ENCODE measurements at regions not wholly inside any gene's neighbourhood (a gene's known extent, or its start where the extent isn't known, plus 50 kb on each side); places are given as distances from the start of the nearest gene placed in this dataset.
"Not testable (repeated sequence)": the region's sequence is repeated elsewhere in the genome, so short reads cannot be mapped to it uniquely, and the experiment has no call there.

DNA sequence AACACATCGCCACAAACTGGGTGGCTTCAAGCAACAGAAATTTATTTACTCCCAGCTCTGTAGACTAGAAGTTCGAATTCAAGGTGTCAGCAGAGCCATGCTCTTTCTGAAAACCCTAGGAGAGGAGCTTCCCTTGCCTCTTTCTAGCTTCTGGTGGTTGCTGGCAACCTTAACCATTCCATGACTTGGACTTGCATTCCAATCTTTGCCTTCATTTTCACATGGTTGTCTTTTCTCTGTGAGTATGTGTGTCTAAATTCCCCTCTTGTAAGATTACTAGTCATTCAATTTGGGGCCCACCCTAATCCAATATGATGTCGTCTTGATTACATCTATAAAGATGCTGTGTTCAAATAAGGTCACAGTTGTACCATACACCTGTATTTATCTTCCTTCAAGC is 65.9 kb upstream of the PRKG1 start:
- H3K27ac ChIP-seq = no peak overlapping the region
- CTCF ChIA-PET = no interaction called here
- POLR2A ChIA-PET (ENCODE audit: low non-redundant PET) = no interaction called here
- TF ChIP-seq, protein P1, sequence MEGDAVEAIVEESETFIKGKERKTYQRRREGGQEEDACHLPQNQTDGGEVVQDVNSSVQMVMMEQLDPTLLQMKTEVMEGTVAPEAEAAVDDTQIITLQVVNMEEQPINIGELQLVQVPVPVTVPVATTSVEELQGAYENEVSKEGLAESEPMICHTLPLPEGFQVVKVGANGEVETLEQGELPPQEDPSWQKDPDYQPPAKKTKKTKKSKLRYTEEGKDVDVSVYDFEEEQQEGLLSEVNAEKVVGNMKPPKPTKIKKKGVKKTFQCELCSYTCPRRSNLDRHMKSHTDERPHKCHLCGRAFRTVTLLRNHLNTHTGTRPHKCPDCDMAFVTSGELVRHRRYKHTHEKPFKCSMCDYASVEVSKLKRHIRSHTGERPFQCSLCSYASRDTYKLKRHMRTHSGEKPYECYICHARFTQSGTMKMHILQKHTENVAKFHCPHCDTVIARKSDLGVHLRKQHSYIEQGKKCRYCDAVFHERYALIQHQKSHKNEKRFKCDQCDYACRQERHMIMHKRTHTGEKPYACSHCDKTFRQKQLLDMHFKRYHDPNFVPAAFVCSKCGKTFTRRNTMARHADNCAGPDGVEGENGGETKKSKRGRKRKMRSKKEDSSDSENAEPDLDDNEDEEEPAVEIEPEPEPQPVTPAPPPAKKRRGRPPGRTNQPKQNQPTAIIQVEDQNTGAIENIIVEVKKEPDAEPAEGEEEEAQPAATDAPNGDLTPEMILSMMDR (conservative IDR thresholded peaks at IDR 0.05; ENCODE audit: low read depth) = no peak
- DNase-seq (ENCODE audit: low spot score) = no peak

DNA sequence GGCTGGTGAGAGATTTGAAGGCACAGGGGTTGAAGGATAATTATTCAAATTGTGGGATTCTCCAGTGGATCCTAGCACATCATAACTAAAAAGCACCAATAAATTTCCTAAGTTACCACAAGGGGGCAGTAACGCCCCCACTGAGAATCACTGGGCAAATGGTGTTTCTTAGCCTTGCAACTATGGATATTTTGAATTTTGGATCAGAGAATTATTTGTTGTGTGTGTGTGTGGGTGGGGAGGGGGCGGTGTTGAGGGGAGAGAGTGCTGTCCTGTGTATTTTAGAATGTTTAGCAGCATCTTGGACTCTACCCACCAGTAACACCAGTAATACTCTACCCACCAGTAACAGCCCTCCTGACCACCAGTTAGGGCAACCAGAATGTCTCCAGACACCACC is 63.3 kb upstream of the PRKG1 start:
- DNase-seq (ENCODE audit: low spot score) = peak; percentile 46
- H3K27ac ChIP-seq = no peak overlapping the region
- ChIA-PET POLR2A (ENCODE audit: low non-redundant PET) (no interaction called here), CTCF (no interaction called here)
- TF ChIP-seq, protein P1 (conservative IDR thresholded peaks at IDR 0.05; ENCODE audit: low read depth) = peak; percentile 74

DNA sequence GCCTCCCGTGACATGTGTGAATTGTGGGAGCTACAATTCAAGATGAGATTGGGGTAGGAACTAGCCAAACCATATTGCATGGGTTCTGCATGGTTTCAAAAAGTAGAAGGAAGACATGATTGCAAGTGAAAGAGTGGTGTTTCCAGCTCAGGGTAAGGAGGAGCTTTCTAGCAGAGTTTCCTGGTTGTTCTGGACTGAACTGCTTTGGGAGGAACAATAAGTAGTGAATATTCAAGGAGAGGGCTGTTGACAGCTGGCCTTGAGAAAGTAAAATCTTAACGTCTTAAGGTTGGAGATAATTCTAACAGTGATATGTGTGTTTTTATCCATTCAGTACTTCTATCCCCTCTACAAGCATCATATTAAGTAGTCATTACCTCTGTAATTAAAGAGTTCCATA is 62.2 kb upstream of the PRKG1 start:
- CTCF ChIA-PET = no interaction called here

DNA sequence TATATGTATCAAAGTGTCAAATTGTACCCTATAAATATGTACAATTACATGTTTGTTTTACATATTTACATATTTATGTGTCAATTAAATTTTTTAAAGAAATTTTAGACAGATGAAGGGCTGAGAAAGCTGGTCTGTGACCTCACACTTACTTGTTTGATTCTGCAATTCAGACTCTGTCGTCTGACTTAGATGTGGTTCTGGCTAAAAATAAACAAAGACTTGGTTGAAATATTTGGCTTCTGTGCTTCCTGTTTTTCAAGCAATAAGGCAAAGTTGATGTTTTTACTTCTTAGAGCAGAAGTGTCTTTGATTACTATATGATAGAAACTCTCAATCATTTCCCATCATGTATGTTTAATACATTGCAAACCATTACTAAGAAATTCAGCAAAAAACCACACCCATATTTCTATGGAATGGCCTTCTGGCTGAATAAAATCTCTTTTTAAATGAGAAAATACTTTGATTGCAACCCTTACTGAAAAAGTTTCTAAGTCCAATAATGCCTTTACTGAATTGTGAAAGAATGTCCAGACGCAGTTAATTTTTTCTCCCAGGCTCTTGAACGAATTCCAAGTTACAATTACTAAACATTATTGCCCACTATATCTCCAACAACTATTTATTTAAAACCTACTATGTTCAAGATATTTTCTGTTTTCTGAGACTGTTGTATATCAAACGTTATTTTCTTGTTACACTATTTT is 59.5 kb upstream of the PRKG1 start:
- TF ChIP-seq, protein P1 (conservative IDR thresholded peaks at IDR 0.05; ENCODE audit: low read depth) = no peak
- DNase-seq (ENCODE audit: low spot score) = no peak
- no peak overlapping the region for H3K27ac ChIP-seq
- ChIA-PET POLR2A (ENCODE audit: low non-redundant PET) (no interaction called here), CTCF (interaction anchor here (0.6 to 0.7 kb wide), 4 partner anchors 9 to 642 kb away, joined by 3 to 4 read pairs (median 4); no protein-coding TSS in a partner anchor)

More for the DNA sequence above, 62.2 kb upstream of the PRKG1 start:
- no peak for DNase-seq (ENCODE audit: low spot score)
- TF ChIP-seq, protein P1 (conservative IDR thresholded peaks at IDR 0.05; ENCODE audit: low read depth) = no peak
- no peak overlapping the region for H3K27ac ChIP-seq
- POLR2A ChIA-PET (ENCODE audit: low non-redundant PET) = interaction anchor here (0.6 kb wide), 1 partner anchor 62 kb away, joined by 3 read pairs; no protein-coding TSS in a partner anchor

DNA sequence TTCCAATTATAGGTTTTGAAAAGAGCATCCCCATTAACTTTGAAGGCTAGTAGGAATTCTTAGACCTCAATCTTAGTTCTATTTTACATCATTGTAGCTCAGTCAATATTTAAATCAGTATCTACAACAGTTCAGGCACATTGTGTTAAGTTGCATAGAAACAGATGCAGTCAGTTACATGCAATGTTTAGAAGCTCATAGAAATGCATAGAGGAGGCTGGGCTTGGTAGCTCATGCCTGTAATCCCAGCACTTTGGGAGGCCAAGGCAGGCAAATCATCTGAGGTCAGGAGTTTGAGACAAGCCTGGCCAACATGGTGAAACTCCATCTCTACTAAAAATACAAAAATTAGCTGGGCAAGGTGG is 58.9 kb upstream of the PRKG1 start:
- POLR2A ChIA-PET (ENCODE audit: low non-redundant PET); H3K27ac ChIP-seq; DNase-seq (ENCODE audit: low spot score): not testable (repeated sequence)
- CTCF ChIA-PET = interaction anchor here (0.7 kb wide), 1 partner anchor 10 kb away, joined by 3 read pairs; no protein-coding TSS in a partner anchor

DNA sequence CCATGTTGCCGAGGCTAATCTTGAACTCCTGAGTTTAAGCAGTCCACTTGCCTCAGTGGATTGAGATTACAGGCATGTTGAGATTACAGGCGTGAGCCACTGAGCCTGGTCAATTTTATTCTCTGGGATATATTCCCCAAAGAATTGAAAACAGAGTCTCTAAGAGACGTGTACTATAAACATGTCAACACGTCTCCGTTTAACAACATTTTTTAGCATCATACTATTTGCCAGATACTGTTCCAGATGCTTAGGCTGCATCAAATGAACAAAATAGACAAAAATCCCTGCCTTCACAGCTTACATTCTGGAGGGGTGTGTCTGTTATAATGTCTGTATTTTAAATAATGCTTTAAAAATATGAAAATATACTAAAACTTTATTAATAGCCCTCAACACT is 54.1 kb upstream of the PRKG1 start:
- no peak for DNase-seq (ENCODE audit: low spot score)
- TF ChIP-seq, protein P1 (conservative IDR thresholded peaks at IDR 0.05; ENCODE audit: low read depth) = no peak
- POLR2A ChIA-PET (ENCODE audit: low non-redundant PET) = no interaction called here
- CTCF ChIA-PET = no interaction called here
- no peak overlapping the region for H3K27ac ChIP-seq

DNA sequence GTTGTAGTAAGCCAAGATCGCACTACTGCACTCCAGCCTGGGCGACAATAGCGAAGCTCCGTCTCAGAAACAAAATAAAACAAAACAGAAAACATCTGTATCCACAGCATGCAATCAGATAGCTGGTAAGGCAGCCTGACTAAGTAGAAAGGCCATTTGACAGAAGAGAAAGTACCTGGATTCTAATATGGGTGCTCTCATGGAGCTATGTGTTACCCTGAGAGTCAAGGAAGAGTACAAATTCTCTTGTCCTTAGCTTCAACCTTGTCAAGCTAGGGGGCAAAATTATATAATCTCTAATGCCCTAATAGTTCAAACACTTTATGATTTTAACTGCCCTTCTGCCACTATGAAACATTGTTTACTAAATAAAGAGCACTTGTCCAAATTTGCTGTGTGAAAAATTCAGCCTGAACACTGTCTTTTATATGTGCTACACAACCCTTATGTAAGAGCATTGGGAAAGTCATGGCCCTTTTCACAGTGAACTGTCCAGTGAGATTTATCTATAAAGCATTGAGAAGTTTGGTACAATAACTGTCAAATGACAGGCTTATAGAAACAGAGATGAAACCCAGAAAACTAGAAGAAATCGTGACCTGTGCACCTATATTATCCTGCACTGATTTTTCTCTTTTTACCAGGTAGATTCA is 51.2 kb upstream of the PRKG1 start:
- DNase-seq (ENCODE audit: low spot score) = no peak
- TF ChIP-seq, protein P1 (conservative IDR thresholded peaks at IDR 0.05; ENCODE audit: low read depth) = no peak
- ChIA-PET POLR2A (ENCODE audit: low non-redundant PET) (no interaction called here), CTCF (no interaction called here)
- H3K27ac ChIP-seq = no peak overlapping the region

Measured in RWPE1 (cell line).